Keratinocyte (primary cell): ENCODE measurements at regions not wholly inside any gene's neighbourhood (a gene's known extent, or its start where the extent isn't known, plus 50 kb on each side); places are given as distances from the start of the nearest gene placed in this dataset.

ENCODE experiments used
- DNase-seq: peaks from one replicate; pipeline ENCODE4 v3.0.0-alpha.2; 2011; ENCODE audit warnings: low read depth, missing footprints, low spot score
- FAIRE-seq: peaks from 2 replicates; lab custom pipeline; 2011; peaks lifted over from hg19 to GRCh38; lab: Jason Lieb, UNC
- H2AFZ ChIP-seq: 2 replicates; pipeline ENCODE4 v1.6.0; 2012; ENCODE audit warnings: low read length, control low read depth, inconsistent platforms; ENCODE audit not compliant: control insufficient read depth
- H3K27ac ChIP-seq: 2 replicates; pipeline ENCODE4 v1.5.1; 2011; ENCODE audit warnings: low read length; ENCODE audit not compliant: control insufficient read depth, insufficient read depth
- H3K27me3 ChIP-seq: 3 replicates; pipeline ENCODE4 v1.6.0; 2011; ENCODE audit warnings: low read length; ENCODE audit not compliant: control insufficient read depth, insufficient read depth; ENCODE audit errors: extremely low read depth
- H3K36me3 ChIP-seq, 2 experiments: 2 replicates in 1 of 2; 3 replicates in 1 of 2; pipeline ENCODE4 v1.5.1; 2011; ENCODE audit warnings: low read length in 2 of 2, mild to moderate bottlenecking in 1 of 2; ENCODE audit not compliant: control insufficient read depth in 2 of 2, insufficient read depth in 2 of 2; ENCODE audit errors: extremely low read depth in 1 of 2
- H3K4me1 ChIP-seq: 3 replicates; pipeline ENCODE4 v1.5.1; 2011; ENCODE audit warnings: low read length; ENCODE audit not compliant: control insufficient read depth, insufficient read depth; ENCODE audit errors: extremely low read depth
- H3K4me2 ChIP-seq: 3 replicates; pipeline ENCODE4 v1.6.0; 2011; ENCODE audit warnings: low read depth, low read length; ENCODE audit not compliant: control insufficient read depth, insufficient read depth; ENCODE audit errors: extremely low read depth
- H3K4me3 ChIP-seq, 3 experiments: fragments of 200-600 bp in 1 of 3; sonication (generic) in 1 of 3; 2 replicates in 2 of 3; 3 replicates in 1 of 3; pipeline ENCODE4 v1.5.1; 2011 to 2016; ENCODE audit warnings: low read length in 3 of 3, mild to moderate bottlenecking in 3 of 3, control low read depth in 2 of 3, inconsistent platforms in 1 of 3, low read depth in 1 of 3, mixed read lengths in 1 of 3, mixed run types in 1 of 3, moderate library complexity in 1 of 3; ENCODE audit not compliant: control insufficient read depth in 2 of 3, insufficient read depth in 2 of 3; ENCODE audit errors: extremely low read depth in 1 of 3
- H3K79me2 ChIP-seq: 2 replicates; pipeline ENCODE4 v1.6.0; 2012; ENCODE audit warnings: low read length; ENCODE audit not compliant: control insufficient read depth, insufficient read depth
- H3K9ac ChIP-seq: 3 replicates; pipeline ENCODE4 v1.6.0; 2011; ENCODE audit warnings: low read length; ENCODE audit not compliant: control insufficient read depth, insufficient read depth; ENCODE audit errors: extremely low read depth
- H3K9me1 ChIP-seq: 3 replicates; pipeline ENCODE4 v1.6.0; 2011; ENCODE audit warnings: low read length; ENCODE audit not compliant: control insufficient read depth, insufficient read depth; ENCODE audit errors: extremely low read depth
- H3K9me3 ChIP-seq: 2 replicates; pipeline ENCODE4 v1.5.1; 2012; ENCODE audit warnings: low read depth, low read length; ENCODE audit not compliant: control insufficient read depth
- H4K20me1 ChIP-seq: 3 replicates; pipeline ENCODE4 v1.6.0; 2011; ENCODE audit warnings: low read length; ENCODE audit not compliant: control insufficient read depth, insufficient read depth; ENCODE audit errors: extremely low read depth
- EZH2 ChIP-seq: IDR thresholded peaks from one replicate; pipeline ENCODE4 v1.6.1; 2012; ENCODE audit warnings: inconsistent platforms, mild to moderate bottlenecking, low read length, moderate library complexity
- dilution Hi-C: fragments of 300-500 bp; cut with MboI; formaldehyde crosslinking; loops from one replicate; pipeline ENCODE4 v1.7.0; 2020; ENCODE audit warnings: low sequenced_read_pairs; ENCODE audit not compliant: extremely low pct_ligation_motif_present
- TF ChIP-seq, protein P1 (sequence below), 3 experiments: IDR thresholded peaks in 1 of 3; conservative IDR thresholded peaks in 1 of 3; optimal IDR thresholded peaks in 1 of 3; 2 replicates in 2 of 3; 3 replicates in 1 of 3; pipeline versions ENCODE3 to v1.5.1; 2011; ENCODE audit warnings: low read length in 3 of 3, mild to moderate bottlenecking in 3 of 3, moderate library complexity in 2 of 3, control low read depth in 1 of 3, inconsistent platforms in 1 of 3; ENCODE audit not compliant: insufficient read depth in 2 of 3; ENCODE audit errors: extremely low read depth in 1 of 3

DNA sequence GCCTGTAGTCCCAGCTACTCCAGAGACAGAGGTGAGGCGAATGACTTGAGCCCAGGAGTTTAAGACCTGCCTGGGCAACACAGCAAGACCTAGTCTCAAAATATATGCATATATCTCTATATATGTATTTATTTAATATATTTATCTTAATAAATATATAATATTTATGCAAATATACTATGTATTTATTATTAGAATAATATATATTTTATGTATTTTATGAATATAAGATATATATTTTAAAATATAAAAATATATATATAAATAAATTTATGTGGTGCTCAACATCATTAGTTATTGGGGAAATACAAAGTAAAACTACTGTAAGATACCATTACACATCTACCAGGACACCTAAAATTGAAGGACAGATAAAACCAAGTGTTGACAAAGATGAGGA is 58.1 kb upstream of the IPO5 start:
- no peak for DNase-seq
- no peak overlapping the region for H3K9ac ChIP-seq
- H3K36me3 ChIP-seq, result no peaks in the 10 kb centered on the region
- H3K27me3 ChIP-seq, result no peaks in the 10 kb centered on the region
- no peak overlapping the region for H3K4me2 ChIP-seq
- no peaks in the 10 kb centered on the region for H3K79me2 ChIP-seq
- no peaks in the 10 kb centered on the region for H3K9me1 ChIP-seq
- no peaks in the 10 kb centered on the region for H3K9me3 ChIP-seq
- FAIRE-seq, result no peak
- TF ChIP-seq, protein P1, sequence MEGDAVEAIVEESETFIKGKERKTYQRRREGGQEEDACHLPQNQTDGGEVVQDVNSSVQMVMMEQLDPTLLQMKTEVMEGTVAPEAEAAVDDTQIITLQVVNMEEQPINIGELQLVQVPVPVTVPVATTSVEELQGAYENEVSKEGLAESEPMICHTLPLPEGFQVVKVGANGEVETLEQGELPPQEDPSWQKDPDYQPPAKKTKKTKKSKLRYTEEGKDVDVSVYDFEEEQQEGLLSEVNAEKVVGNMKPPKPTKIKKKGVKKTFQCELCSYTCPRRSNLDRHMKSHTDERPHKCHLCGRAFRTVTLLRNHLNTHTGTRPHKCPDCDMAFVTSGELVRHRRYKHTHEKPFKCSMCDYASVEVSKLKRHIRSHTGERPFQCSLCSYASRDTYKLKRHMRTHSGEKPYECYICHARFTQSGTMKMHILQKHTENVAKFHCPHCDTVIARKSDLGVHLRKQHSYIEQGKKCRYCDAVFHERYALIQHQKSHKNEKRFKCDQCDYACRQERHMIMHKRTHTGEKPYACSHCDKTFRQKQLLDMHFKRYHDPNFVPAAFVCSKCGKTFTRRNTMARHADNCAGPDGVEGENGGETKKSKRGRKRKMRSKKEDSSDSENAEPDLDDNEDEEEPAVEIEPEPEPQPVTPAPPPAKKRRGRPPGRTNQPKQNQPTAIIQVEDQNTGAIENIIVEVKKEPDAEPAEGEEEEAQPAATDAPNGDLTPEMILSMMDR (optimal IDR thresholded peaks at IDR 0.05 in 1 of 3, IDR thresholded peaks at IDR 0.05 in 1 of 3, conservative IDR thresholded peaks at IDR 0.05 in 1 of 3; ENCODE audit: extremely low read depth in 1 of 3, insufficient read depth in 2 of 3, low read length in 3 of 3), result no peak
- TF ChIP-seq EZH2, result no peak
- no peaks in the 10 kb centered on the region for H3K4me1 ChIP-seq
- no peaks in the 10 kb centered on the region for H4K20me1 ChIP-seq
- dilution Hi-C loops, result no loop called here
- no peak overlapping the region for H2AFZ ChIP-seq
- H3K27ac ChIP-seq, result no peak overlapping the region
- no peak overlapping the region for H3K4me3 ChIP-seq

GRCh38 chr13:97896446-97896845 is 57.0 kb upstream of the IPO5 start:
- H3K27me3 ChIP-seq, result no peaks in the 10 kb centered on the region
- no peak overlapping the region for H3K4me2 ChIP-seq
- FAIRE-seq, result no peak
- no peak overlapping the region for H3K9ac ChIP-seq
- no peaks in the 10 kb centered on the region for H3K36me3 ChIP-seq
- DNase-seq, result no peak
- H3K27ac ChIP-seq, result no peak overlapping the region
- H3K9me1 ChIP-seq, result no peaks in the 10 kb centered on the region
- no peak overlapping the region for H2AFZ ChIP-seq
- dilution Hi-C loops, result no loop called here
- H3K79me2 ChIP-seq, result no peaks in the 10 kb centered on the region
- no peaks in the 10 kb centered on the region for H4K20me1 ChIP-seq
- no peak overlapping the region for H3K4me3 ChIP-seq
- TF ChIP-seq, protein P1 (optimal IDR thresholded peaks at IDR 0.05 in 1 of 3, IDR thresholded peaks at IDR 0.05 in 1 of 3, conservative IDR thresholded peaks at IDR 0.05 in 1 of 3; ENCODE audit: extremely low read depth in 1 of 3, insufficient read depth in 2 of 3, low read length in 3 of 3), result no peak
- no peak for TF ChIP-seq EZH2
- H3K9me3 ChIP-seq, result no peaks in the 10 kb centered on the region
- H3K4me1 ChIP-seq, result no peaks in the 10 kb centered on the region
